ENCODE measurements at regions not wholly inside any gene's neighbourhood (a gene's known extent, or its start where the extent isn't known, plus 50 kb on each side); places are given as distances from the start of the nearest gene placed in this dataset.
"Not testable (repeated sequence)": the region's sequence is repeated elsewhere in the genome, so short reads cannot be mapped to it uniquely, and the experiment has no call there.

- H3K27ac ChIP-seq: no peak overlapping the region
- no peak overlapping the region for H3K4me3 ChIP-seq
Measured at GRCh38 chr6:146919017-146919416, 285.2 kb upstream of the STXBP5 start.

- H3K4me3 ChIP-seq: no peak overlapping the region
- no peak overlapping the region for H3K27ac ChIP-seq
Measured at GRCh38 chr6:146923205-146923833, 280.9 kb upstream of the STXBP5 start.

GRCh38 chr6:146925846-146926245 is 278.4 kb upstream of the STXBP5 start:
- H3K27ac ChIP-seq: no peak overlapping the region
- H3K4me3 ChIP-seq: no peak overlapping the region

- H3K4me3 ChIP-seq: no peak overlapping the region
- no peak overlapping the region for H3K27ac ChIP-seq
Measured at GRCh38 chr6:146928503-146928902, 275.7 kb upstream of the STXBP5 start.

- no peak overlapping the region for H3K27ac ChIP-seq
Measured at GRCh38 chr6:146931214-146931613, 273.0 kb upstream of the STXBP5 start.

GRCh38 chr6:146937316-146937715 is 266.9 kb upstream of the STXBP5 start:
- Histone ChIP-seq H3K4me3 (no peak overlapping the region), H3K27ac (no peak overlapping the region)

More at GRCh38 chr6:146931214-146931613, 273.0 kb upstream of the STXBP5 start:
- H3K4me3 ChIP-seq: no peak overlapping the region

- H3K4me3 ChIP-seq: no peak overlapping the region
Measured at GRCh38 chr6:146938266-146938665, 266.0 kb upstream of the STXBP5 start.

GRCh38 chr6:146939456-146939855 is 264.8 kb upstream of the STXBP5 start:
- not testable (repeated sequence) for H3K4me3 ChIP-seq, H3K27ac ChIP-seq

More at GRCh38 chr6:146938266-146938665, 266.0 kb upstream of the STXBP5 start:
- H3K27ac ChIP-seq: no peak overlapping the region

GRCh38 chr6:146943664-146944063 is 260.6 kb upstream of the STXBP5 start:
- Histone ChIP-seq H3K4me3 (no peak overlapping the region), H3K27ac (no peak overlapping the region)

- H3K27ac ChIP-seq: no peak overlapping the region
- H3K4me3 ChIP-seq: no peak overlapping the region
Measured at GRCh38 chr6:146944077-146944476, 260.1 kb upstream of the STXBP5 start.

- Histone ChIP-seq H3K4me3 (no peak overlapping the region), H3K27ac (no peak overlapping the region)
Measured at GRCh38 chr6:146944809-146945208, 259.4 kb upstream of the STXBP5 start.

GRCh38 chr6:146946559-146946958 is 257.7 kb upstream of the STXBP5 start:
- no peak overlapping the region for H3K27ac ChIP-seq
- H3K4me3 ChIP-seq: no peak overlapping the region

GRCh38 chr6:146948790-146949342 is 255.4 kb upstream of the STXBP5 start:
- Histone ChIP-seq H3K27ac (no peak overlapping the region), H3K4me3 (no peak overlapping the region)

- Histone ChIP-seq H3K27ac (no peak overlapping the region), H3K4me3 (no peak overlapping the region)
Measured at GRCh38 chr6:146949425-146949824, 254.8 kb upstream of the STXBP5 start.

GRCh38 chr6:146950351-146950835 is 253.8 kb upstream of the STXBP5 start:
- H3K27ac ChIP-seq: no peak overlapping the region

GRCh38 chr6:146955570-146955969 is 248.6 kb upstream of the STXBP5 start:
- Histone ChIP-seq H3K27ac (no peak overlapping the region), H3K4me3 (no peak overlapping the region)

More at GRCh38 chr6:146950351-146950835, 253.8 kb upstream of the STXBP5 start:
- no peak overlapping the region for H3K4me3 ChIP-seq

- Histone ChIP-seq H3K27ac (no peak overlapping the region), H3K4me3 (no peak overlapping the region)
Measured at GRCh38 chr6:146957181-146958093, 246.8 kb upstream of the STXBP5 start.

GRCh38 chr6:146961831-146962230 is 242.4 kb upstream of the STXBP5 start:
- H3K4me3 ChIP-seq: no peak overlapping the region
- H3K27ac ChIP-seq: peak overlapping the region in 6 of 21 experiments; percentile 22 to 51 (median 46)

- H3K27ac ChIP-seq: peak overlapping the region in 6 of 21 experiments; percentile 17 to 51 (median 41)
- H3K4me3 ChIP-seq: no peak overlapping the region
Measured at GRCh38 chr6:146962329-146962728, 241.9 kb upstream of the STXBP5 start.

GRCh38 chr6:146965110-146965689 is 239.0 kb upstream of the STXBP5 start:
- Histone ChIP-seq H3K27ac (no peak overlapping the region), H3K4me3 (no peak overlapping the region)

All from skin epidermis (tissue), 12 donors.